H1 (cell line): ENCODE measurements at regions not wholly inside any gene's neighbourhood (a gene's known extent, or its start where the extent isn't known, plus 50 kb on each side); places are given as distances from the start of the nearest gene placed in this dataset.

Experiments
- CTCF ChIA-PET: fragments of 300-600 bp; sonication (Branson Sonifier 250); formaldehyde crosslinking; loops from one replicate; lab custom pipeline; 2021; ENCODE audit not compliant: partially characterized antibody; lab: Charles Lee
- POLR2A ChIA-PET: fragments of 300-600 bp; sonication (Branson Sonifier 250); formaldehyde crosslinking; loops from one replicate; lab custom pipeline; 2021; ENCODE audit warnings: inconsistent platforms; ENCODE audit not compliant: partially characterized antibody; lab: Charles Lee
- DNase-seq, 2 experiments: peaks; one replicate each; pipeline versions ENCODE4 v3.0.0 to v3.0.0-alpha.2; 2010 to 2022; ENCODE audit warnings: low spot score in 2 of 2, low read depth in 1 of 2, mixed read lengths in 1 of 2
- FAIRE-seq: peaks from 2 replicates; lab custom pipeline; 2011; peaks lifted over from hg19 to GRCh38; lab: Jason Lieb, UNC
- H2AFZ ChIP-seq: 2 replicates; pipeline ENCODE4 v1.8.1; 2012; ENCODE audit warnings: low read length, inconsistent platforms
- H2AK5ac ChIP-seq: 2 replicates; pipeline ENCODE4 v1.6.1; 2013; ENCODE audit warnings: low read depth, low read length
- H2BK120ac ChIP-seq: replicated peaks from 2 replicates; pipeline ENCODE3; 2013; ENCODE audit warnings: low read depth, low read length, inconsistent platforms
- H2BK12ac ChIP-seq: 2 replicates; pipeline ENCODE4 v1.6.1; 2013; ENCODE audit warnings: low read depth, low read length
- H2BK15ac ChIP-seq: 2 replicates; pipeline ENCODE4 v1.6.1; 2013; ENCODE audit warnings: low read length
- H2BK20ac ChIP-seq: 2 replicates; pipeline ENCODE4 v1.6.1; 2013; ENCODE audit warnings: low read length
- H2BK5ac ChIP-seq: 2 replicates; pipeline ENCODE4 v1.6.1; 2013; ENCODE audit warnings: low read depth, low read length
- H3K14ac ChIP-seq: 2 replicates; pipeline ENCODE4 v1.6.1; 2013; ENCODE audit warnings: inconsistent platforms; ENCODE audit not compliant: insufficient read length
- H3K18ac ChIP-seq: 2 replicates; pipeline ENCODE4 v1.6.1; 2013; ENCODE audit warnings: low read length; ENCODE audit errors: extremely low read depth
- H3K23ac ChIP-seq: 2 replicates; pipeline ENCODE4 v1.6.1; 2013; ENCODE audit warnings: inconsistent platforms; ENCODE audit not compliant: insufficient read length
- H3K23me2 ChIP-seq: 2 replicates; pipeline ENCODE4 v1.6.1; 2013; ENCODE audit warnings: low read depth, low read length
- H3K27ac ChIP-seq: 2 replicates; pipeline ENCODE4 v1.6.1; 2011; ENCODE audit warnings: low read depth, low read length, inconsistent platforms
- H3K27me3 ChIP-seq, 4 experiments: replicated peaks in 1 of 4; 1 replicate in 1 of 4; 2 replicates in 3 of 4; pipeline versions ENCODE4 v1.6.1 to v1.8.1; 2011 to 2013; ENCODE audit warnings: low read length in 3 of 4, mild to moderate bottlenecking in 3 of 4, inconsistent platforms in 2 of 4, mixed read lengths in 2 of 4, moderate library complexity in 1 of 4; ENCODE audit not compliant: control insufficient read depth in 3 of 4, insufficient read depth in 3 of 4; ENCODE audit errors: extremely low read depth in 1 of 4
- H3K36me3 ChIP-seq, 4 experiments: 2 replicates each; pipeline versions ENCODE4 v1.6.1 to v1.8.1; 2011 to 2013; ENCODE audit warnings: mild to moderate bottlenecking in 4 of 4, low read length in 3 of 4, moderate library complexity in 2 of 4, control low read depth in 1 of 4, inconsistent platforms in 1 of 4; ENCODE audit not compliant: insufficient read depth in 4 of 4, control insufficient read depth in 2 of 4
- H3K4ac ChIP-seq: replicated peaks from 2 replicates; pipeline ENCODE3; 2013; ENCODE audit warnings: low read length, low read depth, mixed read lengths, inconsistent platforms; ENCODE audit not compliant: insufficient read length
- H3K4me1 ChIP-seq, 4 experiments: replicated peaks in 1 of 4; 1 replicate in 1 of 4; 2 replicates in 3 of 4; pipeline versions ENCODE4 v1.6.1 to v1.8.1; 2011 to 2013; ENCODE audit warnings: low read length in 3 of 4, inconsistent platforms in 2 of 4, mixed read lengths in 1 of 4; ENCODE audit not compliant: insufficient read depth in 4 of 4, control insufficient read depth in 3 of 4
- H3K4me2 ChIP-seq, 2 experiments: 2 replicates each; pipeline versions ENCODE4 v1.6.1 to v1.8.1; 2011 to 2013; ENCODE audit warnings: low read depth in 2 of 2, low read length in 2 of 2, control low read depth in 1 of 2, inconsistent platforms in 1 of 2, mild to moderate bottlenecking in 1 of 2; ENCODE audit not compliant: insufficient read depth in 1 of 2
- H3K4me3 ChIP-seq, 4 experiments: fragments of 200-600, 300-600 bp in 1 of 4; sonication (generic), shearing (Covaris generic), sonication (Bioruptor Twin) in 1 of 4; 2 replicates each; pipeline versions ENCODE4 v1.5.1 to v1.8.1; 2011 to 2016; ENCODE audit warnings: low read length in 4 of 4, low read depth in 3 of 4, control low read depth in 2 of 4, inconsistent platforms in 2 of 4, mild to moderate bottlenecking in 2 of 4, mixed read lengths in 1 of 4, moderate library complexity in 1 of 4; ENCODE audit not compliant: insufficient read depth in 2 of 4; ENCODE audit errors: extremely low read depth in 1 of 4
- H3K56ac ChIP-seq: replicated peaks from 2 replicates; pipeline ENCODE3; 2013; ENCODE audit warnings: low read depth, mild to moderate bottlenecking, mixed read lengths, low read length, inconsistent platforms; ENCODE audit not compliant: insufficient read length
- H3K79me1 ChIP-seq: 2 replicates; pipeline ENCODE4 v1.6.1; 2013; ENCODE audit warnings: low read depth, low read length, control low read depth
- H3K79me2 ChIP-seq, 2 experiments: 2 replicates each; pipeline versions ENCODE4 v1.6.1 to v1.8.1; 2012 to 2013; ENCODE audit warnings: low read length in 2 of 2, mild to moderate bottlenecking in 2 of 2, inconsistent platforms in 1 of 2; ENCODE audit not compliant: insufficient read depth in 2 of 2, control insufficient read depth in 1 of 2
- H3K9ac ChIP-seq, 4 experiments: replicated peaks in 1 of 4; 1 replicate in 1 of 4; 2 replicates in 3 of 4; pipeline versions ENCODE4 v1.6.1 to v1.8.1; 2011 to 2013; ENCODE audit warnings: low read depth in 3 of 4, low read length in 3 of 4, control low read depth in 2 of 4, mild to moderate bottlenecking in 2 of 4, moderate library complexity in 2 of 4, inconsistent platforms in 1 of 4; ENCODE audit errors: extremely low read depth in 1 of 4
- H3K9me3 ChIP-seq, 2 experiments: 2 replicates each; pipeline versions ENCODE4 v1.6.1 to v1.8.1; 2012 to 2013; ENCODE audit warnings: mild to moderate bottlenecking in 2 of 2, moderate library complexity in 2 of 2, control low read depth in 1 of 2, inconsistent platforms in 1 of 2, low read depth in 1 of 2, low read length in 1 of 2, mixed read lengths in 1 of 2; ENCODE audit not compliant: insufficient read depth in 2 of 2
- H4K20me1 ChIP-seq, 2 experiments: replicated peaks in 1 of 2; 2 replicates each; pipeline versions ENCODE3 to v1.8.1; 2011 to 2013; ENCODE audit warnings: inconsistent platforms in 2 of 2, low read length in 2 of 2, mild to moderate bottlenecking in 1 of 2; ENCODE audit not compliant: insufficient read depth in 2 of 2, control insufficient read depth in 1 of 2
- H4K5ac ChIP-seq: 2 replicates; pipeline ENCODE4 v1.6.1; 2013; ENCODE audit warnings: low read length, low read depth, mixed read lengths, inconsistent platforms; ENCODE audit not compliant: insufficient read length
- H4K8ac ChIP-seq: 2 replicates; pipeline ENCODE4 v1.8.0; 2013; ENCODE audit warnings: mild to moderate bottlenecking, moderate library complexity, low read length, inconsistent platforms; ENCODE audit not compliant: insufficient read depth; ENCODE audit errors: extremely low read depth
- H4K91ac ChIP-seq: replicated peaks from 2 replicates; pipeline ENCODE3; 2013; ENCODE audit warnings: low read length, mixed read lengths, inconsistent platforms; ENCODE audit not compliant: insufficient read length
- ASH2L ChIP-seq: fragments of 200-600, 300-600 bp; sonication (generic); IDR thresholded peaks from one replicate; pipeline ENCODE4 v1.7.1; 2017; ENCODE audit warnings: low read length
- BACH1 ChIP-seq: IDR thresholded peaks from 2 replicates; pipeline ENCODE4 v1.6.1; 2012; ENCODE audit warnings: low read length, improper control_type of control experiment
- CEBPB ChIP-seq: IDR thresholded peaks from 2 replicates; pipeline ENCODE4 v1.6.1; 2012; ENCODE audit warnings: low read depth, low read length
- CHD2 ChIP-seq: IDR thresholded peaks from 2 replicates; pipeline ENCODE4 v1.6.1; 2012; ENCODE audit warnings: low read length, improper control_type of control experiment
- FOSL1 ChIP-seq: IDR thresholded peaks from 2 replicates; pipeline ENCODE4 v1.6.1; 2011; ENCODE audit warnings: mild to moderate bottlenecking, low read depth, low read length, moderate library complexity; ENCODE audit not compliant: insufficient read depth
- GABPA ChIP-seq: IDR thresholded peaks from 2 replicates; pipeline ENCODE4 v1.6.1; 2011; ENCODE audit warnings: mild to moderate bottlenecking, low read length, moderate library complexity, borderline replicate concordance; ENCODE audit not compliant: insufficient read depth
- GTF2F1 ChIP-seq: IDR thresholded peaks from 2 replicates; pipeline ENCODE4 v1.6.1; 2012; ENCODE audit warnings: low read depth, low read length, improper control_type of control experiment, borderline replicate concordance
- KDM5A ChIP-seq: fragments of 200-600 bp; IDR thresholded peaks from 2 replicates; pipeline ENCODE4 v1.7.1; 2012; ENCODE audit warnings: mild to moderate bottlenecking, low read length, inconsistent platforms, mixed read lengths
- NRF1 ChIP-seq: IDR thresholded peaks from 2 replicates; pipeline ENCODE4 v1.6.1; 2011; ENCODE audit warnings: mild to moderate bottlenecking, low read depth, low read length, improper control_type of control experiment
- RBBP5 ChIP-seq: IDR thresholded peaks from 2 replicates; pipeline ENCODE4 v1.7.1; 2012; ENCODE audit warnings: low read depth, mild to moderate bottlenecking, inconsistent platforms, low read length, moderate library complexity, borderline replicate concordance
- SP1 ChIP-seq: IDR thresholded peaks from 2 replicates; pipeline ENCODE4 v1.6.1; 2011; ENCODE audit warnings: low read depth, low read length
- TAF1 ChIP-seq: IDR thresholded peaks from 2 replicates; pipeline ENCODE4 v1.6.1; 2011; ENCODE audit warnings: mild to moderate bottlenecking, low read depth, low read length
- TAF7 ChIP-seq: optimal IDR thresholded peaks from 2 replicates; pipeline ENCODE3; 2011; ENCODE audit warnings: low read depth, mild to moderate bottlenecking, inconsistent platforms, low read length, moderate library complexity, borderline replicate concordance
- TCF12 ChIP-seq: IDR thresholded peaks from 2 replicates; pipeline ENCODE4 v1.6.1; 2011; ENCODE audit warnings: low read depth, mild to moderate bottlenecking, low read length
- USF2 ChIP-seq: IDR thresholded peaks from 2 replicates; pipeline ENCODE4 v1.6.1; 2011; ENCODE audit warnings: low read length, improper control_type of control experiment
- WGBS, 2 experiments: shearing (Covaris generic) in 1 of 2; methylation state at CpG; one replicate each; pipeline versions ENCODE4 v1.1.6 to v1.1.7; 2013 to 2015; ENCODE audit warnings: low lambda C conversion rate in 2 of 2, mixed read lengths in 2 of 2, inconsistent platforms in 1 of 2, low coverage in 1 of 2, missing lambda C conversion rate in 1 of 2; ENCODE audit not compliant: insufficient replicate concordance in 2 of 2, insufficient coverage in 1 of 2, insufficient read length in 1 of 2; ENCODE audit errors: extremely low coverage in 1 of 2, missing lambda C conversion rate in 1 of 2; 5-methylcytosine and 5-hydroxymethylcytosine counted together

GRCh38 chr2:138247302-138247701 lies 254.3 kb upstream of the SPOPL start:
- H3K18ac ChIP-seq = no peak overlapping the region
- POLR2A ChIA-PET = no interaction called here
- H3K9me3 ChIP-seq = no peaks in the 10 kb centered on the region
- CTCF ChIA-PET = interaction anchor here (1.1 to 1.2 kb wide), 2 partner anchors 157 to 357 kb away, joined by 3 read pairs; no protein-coding TSS in a partner anchor
- no peak overlapping the region for H2AFZ ChIP-seq
- H2BK15ac ChIP-seq = no peak overlapping the region
- no peak overlapping the region for H2AK5ac ChIP-seq
- no peak overlapping the region for H3K23ac ChIP-seq
- no peak overlapping the region for H3K4me2 ChIP-seq
- no peak overlapping the region for H4K8ac ChIP-seq
- DNase-seq = no peak
- FAIRE-seq = no peak
- no peaks in the 10 kb centered on the region for H3K79me2 ChIP-seq
- H3K56ac ChIP-seq = no peak overlapping the region
- H2BK20ac ChIP-seq = no peak overlapping the region
- no peak overlapping the region for H3K27ac ChIP-seq
- no peak overlapping the region for H3K4me3 ChIP-seq
- H4K20me1 ChIP-seq = no peaks in the 10 kb centered on the region
- peaks cover 0 to 4% (median 2%) of the 10 kb centered on the region in 4 experiments; a peak in 2 of 7 replicates for H3K4me1 ChIP-seq
- no peaks in the 10 kb centered on the region for H3K27me3 ChIP-seq
- no peaks in the 10 kb centered on the region for H3K23me2 ChIP-seq
- H2BK120ac ChIP-seq = no peak overlapping the region
- 55% methylated on average over 1 of the region's 2 CpGs; no CpG with 5 or more reads in 1 of the 2 experiments for WGBS, 2 experiments
- no peak overlapping the region for H2BK12ac ChIP-seq
- H2BK5ac ChIP-seq = no peak overlapping the region
- H3K14ac ChIP-seq = no peak overlapping the region
- H3K9ac ChIP-seq = no peak overlapping the region
- H4K5ac ChIP-seq = no peak overlapping the region
- H3K4ac ChIP-seq = no peak overlapping the region
- no peaks in the 10 kb centered on the region for H3K36me3 ChIP-seq
- H3K79me1 ChIP-seq = no peaks in the 10 kb centered on the region
- no peak overlapping the region for H4K91ac ChIP-seq
- TF ChIP-seq TAF1 (no peak), TCF12 (no peak), CHD2 (no peak), TAF7 (no peak), GTF2F1 (no peak), GABPA (no peak), ASH2L (no peak), BACH1 (no peak), RBBP5 (no peak), FOSL1 (no peak), KDM5A (no peak), USF2 (no peak), SP1 (no peak), CEBPB (no peak), NRF1 (no peak)
